IMR-90 (cell line): ENCODE measurements at regions not wholly inside any gene's neighbourhood (a gene's known extent, or its start where the extent isn't known, plus 50 kb on each side); places are given as distances from the start of the nearest gene placed in this dataset.

Experiments used
- ATAC-seq: fragments of 200-7000 bp; cut with Tn5 transposase; 2 replicates; pipeline ENCODE4 v1.9.1; 2020; ENCODE audit warnings: low read depth, mild to moderate bottlenecking, moderate library complexity
- BruUV-seq: library from RNA; stranded (reverse); fragments of 400-500 nt; replicated peaks from 2 replicates; lab custom pipeline; 2021; lab: Mats Ljungman, UMichigan
- CTCF ChIA-PET: fragments of 300-600 bp; formaldehyde crosslinking; extraction: SDS; loops from one replicate; lab custom pipeline; 2021; ENCODE audit warnings: antibody characterized with exemption; lab: Yijun Ruan, JAX
- POLR2A ChIA-PET: fragments of 300-600 bp; sonication (Branson Sonifier 250); formaldehyde crosslinking; loops from one replicate; lab custom pipeline; 2022; ENCODE audit warnings: antibody characterized with exemption; ENCODE audit not compliant: unreplicated experiment; lab: Charles Lee
- DNase-seq: peaks from one replicate; pipeline ENCODE4 v3.0.0; 2013
- H2AFZ ChIP-seq: replicated peaks from 2 replicates; pipeline ENCODE3; 2013; ENCODE audit warnings: low read length, mild to moderate bottlenecking; ENCODE audit not compliant: poor library complexity
- H2AK5ac ChIP-seq: 2 replicates; pipeline ENCODE4 v1.6.1; 2013; ENCODE audit warnings: low read depth, low read length, inconsistent platforms
- H2AK9ac ChIP-seq: replicated peaks from 2 replicates; pipeline ENCODE3; 2013; ENCODE audit warnings: mild to moderate bottlenecking, low read depth, low read length, moderate library complexity; ENCODE audit not compliant: poor library complexity
- H2BK120ac ChIP-seq: 2 replicates; pipeline ENCODE4 v1.6.1; 2013; ENCODE audit warnings: low read depth, low read length, inconsistent platforms
- H2BK15ac ChIP-seq: 3 replicates; pipeline ENCODE4 v1.6.1; 2013; ENCODE audit warnings: low read depth, low read length, inconsistent platforms
- H2BK20ac ChIP-seq: 2 replicates; pipeline ENCODE4 v1.6.1; 2013; ENCODE audit warnings: low read depth, mild to moderate bottlenecking, inconsistent platforms, low read length, moderate library complexity
- H2BK5ac ChIP-seq: 2 replicates; pipeline ENCODE4 v1.6.1; 2013; ENCODE audit warnings: mild to moderate bottlenecking, low read depth, low read length, inconsistent platforms; ENCODE audit not compliant: poor library complexity, severe bottlenecking
- H3K14ac ChIP-seq: replicated peaks from 2 replicates; pipeline ENCODE4 v1.6.1; 2013; ENCODE audit warnings: low read depth, low read length, inconsistent platforms
- H3K18ac ChIP-seq: 2 replicates; pipeline ENCODE4 v1.6.1; 2013; ENCODE audit warnings: low read depth, low read length, control low read depth
- H3K23ac ChIP-seq: 2 replicates; pipeline ENCODE4 v1.6.1; 2013; ENCODE audit warnings: low read depth, low read length, inconsistent platforms
- H3K27ac ChIP-seq: 2 replicates; pipeline ENCODE4 v1.5.1; 2013; ENCODE audit warnings: mild to moderate bottlenecking, control low read depth, low read length; ENCODE audit not compliant: insufficient read depth
- H3K27me3 ChIP-seq: 2 replicates; pipeline ENCODE4 v1.6.1; 2013; ENCODE audit warnings: low read length; ENCODE audit not compliant: control insufficient read depth, insufficient read depth
- H3K36me3 ChIP-seq: 2 replicates; pipeline ENCODE4 v1.6.1; 2013; ENCODE audit warnings: low read length, mixed read lengths; ENCODE audit not compliant: control insufficient read depth, insufficient read depth
- H3K4ac ChIP-seq: 2 replicates; pipeline ENCODE4 v1.6.1; 2013; ENCODE audit warnings: low read depth, low read length, inconsistent platforms
- H3K4me1 ChIP-seq: 2 replicates; pipeline ENCODE4 v1.6.1; 2013; ENCODE audit warnings: low read length, mixed read lengths; ENCODE audit not compliant: control insufficient read depth, insufficient read depth
- H3K4me2 ChIP-seq: 2 replicates; pipeline ENCODE4 v1.6.1; 2013; ENCODE audit warnings: low read depth, mild to moderate bottlenecking, control low read depth, low read length, moderate library complexity
- H3K4me3 ChIP-seq: 2 replicates; pipeline ENCODE4 v1.5.1; 2013; ENCODE audit warnings: low read depth, mild to moderate bottlenecking, control low read depth, low read length, moderate library complexity; ENCODE audit not compliant: insufficient read depth
- H3K56ac ChIP-seq: 2 replicates; pipeline ENCODE4 v1.6.1; 2013; ENCODE audit warnings: low read length, inconsistent platforms; ENCODE audit not compliant: insufficient read depth; ENCODE audit errors: extremely low read depth
- H3K79me1 ChIP-seq, 2 experiments: 2 replicates each; pipeline ENCODE4 v1.6.1; 2013; ENCODE audit warnings: low read length in 2 of 2, inconsistent platforms in 1 of 2, low read depth in 1 of 2
- H3K9ac ChIP-seq: 2 replicates; pipeline ENCODE4 v1.6.1; 2013; ENCODE audit warnings: low read depth, low read length, control low read depth
- H3K9me1 ChIP-seq: 2 replicates; pipeline ENCODE4 v1.6.1; 2013; ENCODE audit warnings: low read length, inconsistent platforms; ENCODE audit not compliant: insufficient read depth
- H3K9me3 ChIP-seq: 2 replicates; pipeline ENCODE4 v1.6.1; 2013; ENCODE audit warnings: low read length; ENCODE audit not compliant: control insufficient read depth, insufficient read depth
- H4K20me1 ChIP-seq: 2 replicates; pipeline ENCODE4 v1.6.1; 2013; ENCODE audit warnings: low read length, inconsistent platforms; ENCODE audit not compliant: insufficient read depth
- H4K5ac ChIP-seq: 2 replicates; pipeline ENCODE4 v1.6.1; 2013; ENCODE audit warnings: mild to moderate bottlenecking, low read depth, low read length, control low read depth
- H4K8ac ChIP-seq, 2 experiments: 2 replicates each; pipeline ENCODE4 v1.6.1; 2013; ENCODE audit warnings: low read depth in 2 of 2, low read length in 2 of 2, control low read depth in 1 of 2, inconsistent platforms in 1 of 2
- H4K91ac ChIP-seq: 2 replicates; pipeline ENCODE4 v1.6.1; 2013; ENCODE audit warnings: low read depth, low read length, inconsistent platforms; ENCODE audit not compliant: insufficient read depth
- BHLHE40 ChIP-seq: fragments of 150-350 bp; IDR thresholded peaks from 2 replicates; pipeline ENCODE4 v1.6.1; 2016; ENCODE audit warnings: mild to moderate bottlenecking, low read depth, low read length
- CEBPB ChIP-seq: IDR thresholded peaks from 2 replicates; pipeline ENCODE4 v1.6.1; 2012; ENCODE audit warnings: low read depth, low read length, improper control_type of control experiment
- CHD1 ChIP-seq: IDR thresholded peaks from 2 replicates; pipeline ENCODE4 v1.6.1; 2012; ENCODE audit warnings: low read depth, low read length, improper control_type of control experiment
- CTCF ChIP-seq: conservative IDR thresholded peaks from 2 replicates; pipeline ENCODE4 v1.5.1; 2012; ENCODE audit warnings: mild to moderate bottlenecking, low read depth, low read length, improper control_type of control experiment
- ELK1 ChIP-seq: fragments of 150-350 bp; IDR thresholded peaks from 2 replicates; pipeline ENCODE4 v1.6.1; 2016; ENCODE audit warnings: low read depth, mild to moderate bottlenecking, low read length, moderate library complexity, borderline replicate concordance
- FOS ChIP-seq: fragments of 150-350 bp; IDR thresholded peaks from 2 replicates; pipeline ENCODE4 v1.6.1; 2016; ENCODE audit warnings: low read depth, low read length
- MAFK ChIP-seq: IDR thresholded peaks from 2 replicates; pipeline ENCODE4 v1.6.1; 2012; ENCODE audit warnings: low read depth, low read length, improper control_type of control experiment
- MAZ ChIP-seq: IDR thresholded peaks from 2 replicates; pipeline ENCODE4 v1.6.1; 2012; ENCODE audit warnings: low read depth, mild to moderate bottlenecking, low read length, improper control_type of control experiment, moderate library complexity, borderline replicate concordance
- MXI1 ChIP-seq: IDR thresholded peaks from 2 replicates; pipeline ENCODE4 v1.6.1; 2012; ENCODE audit warnings: low read depth, mild to moderate bottlenecking, low read length, moderate library complexity, borderline replicate concordance
- NFE2L2 ChIP-seq: fragments of 150-350 bp; IDR thresholded peaks from 2 replicates; pipeline ENCODE4 v1.6.1; 2016; ENCODE audit warnings: low read depth, mild to moderate bottlenecking, low read length
- POLR2A ChIP-seq: IDR thresholded peaks from 2 replicates; pipeline ENCODE4 v1.6.1; 2012; ENCODE audit warnings: mild to moderate bottlenecking, low read depth, low read length
- RAD21 ChIP-seq: IDR thresholded peaks from 2 replicates; pipeline ENCODE4 v1.6.1; 2012; ENCODE audit warnings: low read length, improper control_type of control experiment
- RCOR1 ChIP-seq: IDR thresholded peaks from 2 replicates; pipeline ENCODE4 v1.6.1; 2012; ENCODE audit warnings: mild to moderate bottlenecking, low read length, improper control_type of control experiment; ENCODE audit not compliant: insufficient replicate concordance
- RFX5 ChIP-seq: IDR thresholded peaks from 2 replicates; pipeline ENCODE4 v1.8.0; 2012; ENCODE audit warnings: low read depth, mild to moderate bottlenecking, low read length, moderate library complexity
- SMC3 ChIP-seq: fragments of 150-350 bp; IDR thresholded peaks from 2 replicates; pipeline ENCODE4 v1.6.1; 2016; ENCODE audit warnings: low read depth, mild to moderate bottlenecking, antibody characterized with exemption, low read length, moderate library complexity
- USF2 ChIP-seq: fragments of 150-350 bp; IDR thresholded peaks from 2 replicates; pipeline ENCODE4 v1.6.1; 2017; ENCODE audit warnings: mild to moderate bottlenecking, antibody characterized with exemption, low read length, low read depth
- WGBS, 2 experiments: methylation state at CpG; one replicate each; pipeline versions ENCODE4 v1.1.5 to v1.1.7; 2013; ENCODE audit warnings: missing lambda C conversion rate in 2 of 2; ENCODE audit not compliant: insufficient read length in 1 of 2; ENCODE audit errors: extremely low coverage in 2 of 2; 5-methylcytosine and 5-hydroxymethylcytosine counted together
- dilution Hi-C: fragments of 300-500 bp; cut with HindIII; formaldehyde crosslinking; loops from one replicate; pipeline ENCODE4 v1.14.3; 2018; ENCODE audit warnings: low sequenced_read_pairs; ENCODE audit not compliant: unreplicated experiment
- in situ Hi-C: fragments of 300-500 bp; cut with MboI; formaldehyde crosslinking; loops from 3 replicates; pipeline ENCODE4 v1.14.3; 2019; ENCODE audit warnings: low sequenced_read_pairs, inconsistent platforms, mixed read lengths
- intact Hi-C: fragments of 100-400 bp; cut with micrococcal nuclease; formaldehyde crosslinking; loops from 2 replicates; pipeline ENCODE4 v1.10.0; 2022

- Histone ChIP-seq H3K4me3 (no peak overlapping the region), H3K14ac (no peak overlapping the region), H3K56ac (no peak overlapping the region), H2BK15ac (no peak overlapping the region), H2AFZ (no peak overlapping the region), H2BK20ac (no peak overlapping the region), H3K4ac (no peak overlapping the region), H3K4me1 (no peaks in the 10 kb centered on the region), H3K9me1 (no peaks in the 10 kb centered on the region), H3K18ac (no peak overlapping the region), H4K8ac (no peak overlapping the region), H2AK5ac (no peak overlapping the region), H3K9ac (no peak overlapping the region), H3K4me2 (no peak overlapping the region), H3K23ac (no peak overlapping the region), H4K91ac (no peak overlapping the region), H2BK120ac (no peak overlapping the region), H2BK5ac (no peak overlapping the region), H3K79me1 (no peaks in the 10 kb centered on the region), H4K5ac (no peak overlapping the region), H3K27me3 (no peaks in the 10 kb centered on the region), H3K36me3 (no peaks in the 10 kb centered on the region), H4K20me1 (no peaks in the 10 kb centered on the region), H3K9me3 (peaks cover 7% of the 10 kb centered on the region), H3K27ac (no peak overlapping the region), H2AK9ac (no peak overlapping the region)
- intact Hi-C loops, result no loop called here
- no peak for ATAC-seq
- no TSS peak for BruUV-seq
- in situ Hi-C loops, result no loop called here
- ChIA-PET CTCF (no interaction called here), POLR2A (no interaction called here)
- DNase-seq, result no peak
- WGBS, 2 experiments, result 17% methylated on average over 1 of the region's 10 CpGs; no CpG with 5 or more reads in 1 of the 2 experiments
- TF ChIP-seq MXI1 (no peak), NFE2L2 (no peak), CHD1 (no peak), BHLHE40 (no peak), RFX5 (no peak), CEBPB (no peak), CTCF (no peak), MAZ (no peak), RCOR1 (no peak), MAFK (no peak), ELK1 (no peak), SMC3 (no peak), RAD21 (no peak), FOS (no peak), POLR2A (no peak), USF2 (no peak)
- dilution Hi-C loops, result no loop called here
Measured at GRCh38 chr14:105980224-105980623, 453.8 kb downstream of the TMEM121 start.
